ENCODE measurements at regions not wholly inside any gene's neighbourhood (a gene's known extent, or its start where the extent isn't known, plus 50 kb on each side); places are given as distances from the start of the nearest gene placed in this dataset.

GRCh38 chr15:20671675-20672074 lies 130.1 kb upstream of the GOLGA6L6 start:
- TF ChIP-seq POLR2A (IDR thresholded peaks at IDR 0.05; ENCODE audit: low read depth, low read length) (no peak), RCOR1 (IDR thresholded peaks at IDR 0.05; ENCODE audit: insufficient replicate concordance, low read length) (no peak), CEBPB (IDR thresholded peaks at IDR 0.05; ENCODE audit: low read depth, low read length) (no peak), CTCF (conservative IDR thresholded peaks at IDR 0.05; ENCODE audit: low read depth, low read length) (no peak), MAZ (IDR thresholded peaks at IDR 0.05; ENCODE audit: borderline replicate concordance, low read depth, low read length) (no peak), SMC3 (IDR thresholded peaks at IDR 0.05; ENCODE audit: low read depth, low read length) (no peak), USF2 (IDR thresholded peaks at IDR 0.05; ENCODE audit: low read depth, low read length) (no peak), MXI1 (IDR thresholded peaks at IDR 0.05; ENCODE audit: borderline replicate concordance, low read depth, low read length) (no peak), BHLHE40 (IDR thresholded peaks at IDR 0.05; ENCODE audit: low read depth, low read length) (no peak), RAD21 (IDR thresholded peaks at IDR 0.05; ENCODE audit: low read length) (no peak)
